ENCODE measurements at regions not wholly inside any gene's neighbourhood (a gene's known extent, or its start where the extent isn't known, plus 50 kb on each side); places are given as distances from the start of the nearest gene placed in this dataset.

DNA sequence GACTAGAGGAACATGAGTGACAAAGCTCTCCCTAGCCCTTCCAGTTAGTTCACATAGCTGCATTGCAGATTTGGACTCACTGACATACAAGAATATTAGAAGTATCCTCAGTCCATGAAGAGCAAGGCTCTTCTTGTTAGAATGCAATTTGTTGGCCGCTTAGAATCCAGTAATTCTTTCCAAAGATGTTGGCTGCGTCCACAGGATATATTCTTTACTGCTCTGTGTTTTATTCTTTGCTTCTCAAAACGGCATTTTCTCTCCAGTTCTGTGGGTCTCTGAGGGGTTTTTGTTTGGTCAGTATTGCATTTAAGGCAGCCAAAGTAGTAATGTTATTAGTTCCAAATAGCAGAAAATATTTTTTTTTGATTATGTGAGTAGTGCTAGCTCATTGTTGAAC lies 588.6 kb downstream of the DNAJB9 start:
- DNase-seq, result no peak

- no peak for DNase-seq
Measured at GRCh38 chr7:109176661-109177060, 607.0 kb downstream of the DNAJB9 start.

- no peak for DNase-seq
Measured at GRCh38 chr7:109178342-109178741, 608.7 kb downstream of the DNAJB9 start.

DNA sequence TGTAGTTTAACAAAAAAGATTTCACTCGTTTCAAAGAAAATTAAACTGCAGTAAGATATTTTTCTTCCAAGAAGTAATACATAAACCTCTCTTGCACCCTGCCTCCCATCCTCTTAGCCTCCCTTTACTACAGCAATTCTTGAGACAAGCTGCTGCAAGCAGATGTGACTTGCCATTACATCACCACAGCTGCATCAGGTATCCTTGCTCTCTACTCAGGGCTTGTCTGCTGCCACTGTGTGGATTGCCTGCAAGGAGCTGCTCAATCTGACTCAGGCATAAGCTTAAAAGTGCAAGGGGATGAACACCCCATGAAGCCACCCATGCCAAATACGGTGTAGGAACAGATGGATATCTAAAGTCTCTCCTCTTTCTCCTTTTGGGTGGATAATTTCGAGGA lies 609.9 kb downstream of the DNAJB9 start:
- DNase-seq, result no peak

DNA sequence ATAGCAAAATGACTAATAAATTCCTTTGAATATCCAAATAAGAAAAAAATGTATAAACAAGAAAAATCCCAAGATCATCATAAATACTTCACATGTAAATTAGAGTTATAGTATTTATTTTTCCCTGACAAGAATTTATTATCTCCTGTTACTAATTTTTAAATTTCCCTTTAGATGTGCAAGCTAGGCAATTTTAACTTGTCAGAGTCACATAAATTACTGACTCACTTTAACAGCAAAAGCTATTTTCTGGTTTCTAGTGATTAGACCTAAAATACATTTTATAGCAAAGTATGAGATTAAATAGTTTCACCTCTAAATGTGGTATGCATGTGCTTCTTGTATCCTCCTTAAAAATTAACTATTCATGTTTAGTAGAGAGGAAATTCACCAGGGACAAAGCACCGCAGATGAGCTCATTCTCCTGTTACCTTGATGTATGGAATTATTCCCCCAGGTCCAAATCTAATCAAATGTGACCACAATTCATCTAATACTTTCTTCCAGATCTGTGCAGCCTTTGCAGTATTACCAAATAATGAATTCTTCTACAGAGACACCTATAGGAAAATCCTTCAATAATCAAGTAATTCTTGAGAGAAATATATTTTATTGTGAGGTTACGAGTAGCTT lies 621.2 kb downstream of the DNAJB9 start:
- DNase-seq, result no peak

- DNase-seq, result no peak
Measured at GRCh38 chr7:109206196-109206595, 636.5 kb downstream of the DNAJB9 start.

GRCh38 chr7:109213081-109213480 lies 643.4 kb downstream of the DNAJB9 start:
- DNase-seq, result no peak

GRCh38 chr7:109215341-109215740 lies 645.7 kb downstream of the DNAJB9 start:
- no peak for DNase-seq

DNA sequence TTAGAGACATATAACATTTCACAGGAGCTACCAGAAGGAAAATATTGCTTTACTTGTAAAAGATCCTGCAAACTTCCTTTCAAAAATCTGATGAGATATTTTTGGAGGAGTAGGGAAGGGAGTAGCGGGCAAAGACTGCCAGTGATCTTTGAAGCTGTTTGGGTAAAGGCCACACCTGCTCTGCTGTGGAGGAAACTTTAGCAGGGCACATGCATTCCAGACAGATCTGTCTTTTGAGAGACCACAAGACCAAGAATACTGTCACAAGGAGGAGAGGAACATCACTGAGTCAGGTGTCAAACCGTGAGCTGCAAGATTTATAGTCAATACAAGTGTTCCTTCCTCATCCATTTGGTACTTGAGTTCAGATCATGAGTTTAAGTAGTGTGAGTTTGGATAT lies 654.4 kb downstream of the DNAJB9 start:
- no peak for DNase-seq

DNA sequence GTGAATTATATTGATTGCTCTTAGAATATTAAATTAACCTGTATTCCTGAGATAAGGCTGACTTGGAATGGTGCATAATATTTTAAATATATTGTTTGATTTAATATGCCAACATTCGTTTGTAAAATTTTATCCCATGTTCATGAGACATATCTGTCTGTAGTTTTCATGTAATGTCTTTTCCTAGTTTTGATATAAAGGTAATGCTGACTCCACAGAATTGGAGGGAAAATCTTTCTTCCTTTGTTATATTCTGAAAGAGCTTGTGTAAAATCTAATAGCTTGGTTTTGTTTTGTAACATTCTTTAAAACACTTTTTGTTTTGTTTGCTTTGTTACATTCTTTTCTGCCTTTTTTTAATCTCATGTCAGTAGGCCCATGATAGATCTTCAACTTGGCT lies 657.0 kb downstream of the DNAJB9 start:
- DNase-seq, result no peak

- no peak for DNase-seq
Measured at GRCh38 chr7:109235316-109235715, 665.6 kb downstream of the DNAJB9 start.

DNA sequence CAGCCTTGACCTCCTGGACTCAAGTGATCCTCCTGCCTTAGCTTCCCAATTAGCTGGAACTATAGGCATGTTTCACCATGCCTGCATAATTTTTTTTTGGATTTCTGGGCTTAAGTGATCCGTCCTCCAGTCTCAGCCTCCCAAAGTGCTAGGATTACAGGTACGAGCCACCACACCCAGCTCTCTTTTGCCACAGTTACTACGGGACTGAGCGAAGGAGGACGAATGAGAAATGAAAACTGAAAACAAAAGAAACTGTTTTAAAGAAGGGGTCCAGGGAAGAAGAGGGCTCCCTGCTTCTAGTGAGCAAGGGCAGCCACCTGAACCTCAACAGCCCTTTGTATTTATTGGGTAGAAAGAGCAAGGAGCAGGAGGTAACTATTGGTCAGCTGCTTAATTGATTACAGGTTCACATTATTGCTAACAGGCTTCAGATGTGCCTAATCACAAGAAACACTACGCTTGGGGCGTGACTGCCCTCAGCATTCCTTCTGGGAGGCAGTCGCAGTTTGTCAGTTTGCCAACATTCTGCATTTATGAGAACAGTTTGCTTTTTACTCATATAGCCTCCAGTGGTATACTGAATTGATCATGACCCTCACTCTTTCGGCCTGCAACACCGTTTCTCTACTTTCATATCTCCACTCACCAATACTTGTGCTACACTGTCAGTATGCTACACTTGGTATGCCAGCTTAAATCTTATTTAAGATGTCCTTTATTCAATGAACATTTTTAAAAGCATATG lies 676.8 kb downstream of the DNAJB9 start:
- DNase-seq, result no peak

GRCh38 chr7:109256762-109257560 lies 687.3 kb downstream of the DNAJB9 start:
- DNase-seq, result no peak

DNA sequence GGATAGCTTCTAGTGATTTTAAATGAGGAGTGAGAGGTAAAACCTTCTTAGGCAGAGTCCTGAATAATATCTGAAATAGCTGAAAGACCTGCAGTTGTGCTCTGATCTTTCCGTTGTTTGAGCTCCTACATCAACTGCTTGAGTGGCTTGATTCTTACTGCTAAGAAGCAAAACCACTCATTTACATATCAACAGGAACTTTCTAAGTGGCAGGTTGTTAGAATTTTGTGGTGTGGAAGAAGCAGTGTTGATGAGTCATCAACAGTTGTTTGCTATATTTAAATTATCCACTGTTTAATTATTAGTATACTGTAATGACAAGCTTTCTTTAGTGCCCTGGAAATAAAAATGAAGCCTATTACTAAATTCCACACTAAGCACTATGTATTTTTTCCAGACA lies 689.5 kb downstream of the DNAJB9 start:
- DNase-seq, result no peak

DNA sequence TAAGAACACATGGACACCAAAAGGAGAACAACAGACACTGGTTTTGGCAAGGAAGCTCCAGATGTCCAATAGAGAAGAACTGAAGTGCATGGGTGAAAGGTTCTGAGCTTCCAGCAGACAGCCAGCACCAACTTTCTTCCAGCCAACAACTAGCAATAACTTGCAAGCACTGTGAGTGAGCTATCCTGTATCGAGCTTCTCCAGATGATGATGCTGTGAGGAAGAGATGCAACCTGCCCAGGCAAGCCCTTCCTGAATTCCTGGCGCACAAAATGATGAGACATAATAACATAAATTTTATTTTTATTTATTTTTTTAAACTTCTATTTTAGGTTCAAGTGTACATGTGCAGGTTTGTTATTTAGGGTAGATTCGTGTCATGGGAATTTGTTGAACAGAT lies 692.1 kb downstream of the DNAJB9 start:
- no peak for DNase-seq

GRCh38 chr7:109266610-109267009 lies 696.9 kb downstream of the DNAJB9 start:
- DNase-seq, result no peak

- no peak for DNase-seq
Measured at GRCh38 chr7:109276348-109276747, 706.7 kb downstream of the DNAJB9 start.

- no peak for DNase-seq
Measured at GRCh38 chr7:109282726-109283125, 713.1 kb downstream of the DNAJB9 start.

DNA sequence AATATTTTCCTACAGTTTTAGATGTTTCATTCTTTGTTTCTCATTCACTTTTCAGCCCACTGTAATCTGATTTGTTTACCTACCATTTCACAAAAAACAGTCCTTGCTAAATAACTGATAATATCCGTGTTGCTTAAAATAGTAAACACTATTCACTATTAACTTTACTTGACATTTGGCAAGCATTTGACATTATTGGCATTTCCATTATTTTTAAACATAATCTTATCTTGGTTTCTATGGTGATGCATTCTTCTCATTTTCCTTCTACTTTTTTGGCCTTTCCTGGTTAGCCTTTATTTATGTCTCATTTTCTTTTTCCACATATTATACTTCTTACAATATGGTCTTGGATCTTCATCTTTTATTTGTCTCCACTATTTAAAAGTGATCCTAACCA lies 715.3 kb downstream of the DNAJB9 start:
- DNase-seq, result no peak

- no peak for DNase-seq
Measured at GRCh38 chr7:109295158-109295557, 725.5 kb downstream of the DNAJB9 start.

DNA sequence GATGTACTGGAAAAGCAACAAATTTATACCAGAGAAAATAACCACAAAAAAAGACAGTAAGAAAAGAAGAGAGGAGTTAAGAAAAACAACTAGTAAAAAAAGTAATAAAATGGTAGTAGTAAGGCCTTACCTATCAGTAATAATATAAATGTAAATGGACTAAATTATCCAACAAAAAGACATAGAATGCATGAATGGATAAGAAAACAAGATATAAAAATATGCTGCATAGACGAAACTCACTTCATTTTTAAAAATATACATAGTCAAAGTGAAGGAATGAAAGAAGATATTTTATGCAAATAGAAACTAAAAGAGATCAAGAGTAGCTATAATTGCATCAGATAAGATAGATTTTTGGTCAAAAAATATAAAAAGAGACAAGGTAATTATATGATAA lies 739.1 kb downstream of the DNAJB9 start:
- DNase-seq, result no peak

- no peak for DNase-seq
Measured at GRCh38 chr7:109309790-109310189, 740.1 kb downstream of the DNAJB9 start.

- DNase-seq, result no peak
Measured at GRCh38 chr7:109318136-109318535, 748.5 kb downstream of the DNAJB9 start.

GRCh38 chr7:109322833-109323232 lies 753.2 kb downstream of the DNAJB9 start:
- no peak for DNase-seq
